ENCODE measurements at regions not wholly inside any gene's neighbourhood (a gene's known extent, or its start where the extent isn't known, plus 50 kb on each side); places are given as distances from the start of the nearest gene placed in this dataset.

DNA sequence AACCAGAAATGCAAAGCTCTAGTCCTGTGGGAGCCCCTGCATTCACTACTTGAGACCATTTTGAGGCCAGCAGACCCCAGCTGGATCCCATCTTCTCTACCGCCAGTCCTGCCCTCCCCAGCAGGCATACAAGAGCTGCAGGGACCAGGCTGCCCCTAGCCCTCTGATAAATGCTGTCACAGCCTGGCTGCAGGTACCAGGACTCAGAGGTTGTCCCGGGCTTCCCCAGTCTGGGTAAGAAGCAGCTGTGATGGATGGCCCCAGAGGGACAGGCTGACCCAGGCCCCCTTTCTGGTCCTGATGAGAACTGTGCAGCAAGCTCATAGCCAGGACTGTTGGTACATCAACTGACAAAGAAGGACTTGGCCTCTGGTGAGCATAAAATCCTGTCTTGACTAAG lies 132.9 kb upstream of the APCDD1 start:
- TF ChIP-seq, protein P1, sequence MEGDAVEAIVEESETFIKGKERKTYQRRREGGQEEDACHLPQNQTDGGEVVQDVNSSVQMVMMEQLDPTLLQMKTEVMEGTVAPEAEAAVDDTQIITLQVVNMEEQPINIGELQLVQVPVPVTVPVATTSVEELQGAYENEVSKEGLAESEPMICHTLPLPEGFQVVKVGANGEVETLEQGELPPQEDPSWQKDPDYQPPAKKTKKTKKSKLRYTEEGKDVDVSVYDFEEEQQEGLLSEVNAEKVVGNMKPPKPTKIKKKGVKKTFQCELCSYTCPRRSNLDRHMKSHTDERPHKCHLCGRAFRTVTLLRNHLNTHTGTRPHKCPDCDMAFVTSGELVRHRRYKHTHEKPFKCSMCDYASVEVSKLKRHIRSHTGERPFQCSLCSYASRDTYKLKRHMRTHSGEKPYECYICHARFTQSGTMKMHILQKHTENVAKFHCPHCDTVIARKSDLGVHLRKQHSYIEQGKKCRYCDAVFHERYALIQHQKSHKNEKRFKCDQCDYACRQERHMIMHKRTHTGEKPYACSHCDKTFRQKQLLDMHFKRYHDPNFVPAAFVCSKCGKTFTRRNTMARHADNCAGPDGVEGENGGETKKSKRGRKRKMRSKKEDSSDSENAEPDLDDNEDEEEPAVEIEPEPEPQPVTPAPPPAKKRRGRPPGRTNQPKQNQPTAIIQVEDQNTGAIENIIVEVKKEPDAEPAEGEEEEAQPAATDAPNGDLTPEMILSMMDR (IDR thresholded peaks at IDR 0.05; ENCODE audit: low read depth, low read length, poor library complexity, severe bottlenecking) = no peak
- TF ChIP-seq EZH2phosphoT487 (IDR thresholded peaks at IDR 0.05; ENCODE audit: borderline replicate concordance, low read length) = no peak
